ENCODE measurements at regions not wholly inside any gene's neighbourhood (a gene's known extent, or its start where the extent isn't known, plus 50 kb on each side); places are given as distances from the start of the nearest gene placed in this dataset.

DNA sequence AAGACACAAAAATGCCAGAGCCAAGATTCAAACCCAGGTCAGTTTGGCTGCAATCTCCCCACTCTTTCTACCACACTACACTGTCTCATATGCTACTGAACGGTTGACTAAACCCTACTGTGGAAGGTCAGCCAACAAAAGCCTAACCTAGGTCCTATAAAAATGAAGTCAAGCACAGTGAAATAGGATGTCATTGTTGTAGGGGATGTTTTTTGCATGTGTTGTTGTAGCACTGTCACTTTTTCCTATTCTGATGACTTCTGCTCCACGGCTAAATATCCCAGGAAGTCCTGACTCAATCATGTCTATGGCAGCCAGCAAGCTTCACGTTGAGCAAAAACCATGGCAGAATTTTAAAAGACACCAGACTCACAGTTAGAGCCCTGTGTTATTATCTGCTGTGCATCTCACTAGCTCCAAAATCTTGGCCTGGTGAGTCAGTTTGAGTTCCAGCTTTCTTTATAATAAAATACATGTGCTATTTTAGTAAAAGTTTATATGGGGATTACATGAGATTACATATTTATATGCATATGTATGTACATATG lies 322.1 kb upstream of the NT5E start:
- in situ Hi-C loops (cut with HindIII; ENCODE audit: low sequenced_read_pairs): no loop called here
- DNase-seq (ENCODE audit: low read depth): no peak
- TF ChIP-seq, protein P1, sequence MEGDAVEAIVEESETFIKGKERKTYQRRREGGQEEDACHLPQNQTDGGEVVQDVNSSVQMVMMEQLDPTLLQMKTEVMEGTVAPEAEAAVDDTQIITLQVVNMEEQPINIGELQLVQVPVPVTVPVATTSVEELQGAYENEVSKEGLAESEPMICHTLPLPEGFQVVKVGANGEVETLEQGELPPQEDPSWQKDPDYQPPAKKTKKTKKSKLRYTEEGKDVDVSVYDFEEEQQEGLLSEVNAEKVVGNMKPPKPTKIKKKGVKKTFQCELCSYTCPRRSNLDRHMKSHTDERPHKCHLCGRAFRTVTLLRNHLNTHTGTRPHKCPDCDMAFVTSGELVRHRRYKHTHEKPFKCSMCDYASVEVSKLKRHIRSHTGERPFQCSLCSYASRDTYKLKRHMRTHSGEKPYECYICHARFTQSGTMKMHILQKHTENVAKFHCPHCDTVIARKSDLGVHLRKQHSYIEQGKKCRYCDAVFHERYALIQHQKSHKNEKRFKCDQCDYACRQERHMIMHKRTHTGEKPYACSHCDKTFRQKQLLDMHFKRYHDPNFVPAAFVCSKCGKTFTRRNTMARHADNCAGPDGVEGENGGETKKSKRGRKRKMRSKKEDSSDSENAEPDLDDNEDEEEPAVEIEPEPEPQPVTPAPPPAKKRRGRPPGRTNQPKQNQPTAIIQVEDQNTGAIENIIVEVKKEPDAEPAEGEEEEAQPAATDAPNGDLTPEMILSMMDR (IDR thresholded peaks at IDR 0.05; ENCODE audit: low read depth, low read length, missing control alignments): no peak
- no peak overlapping the region for H3K4me3 ChIP-seq (ENCODE audit: low read depth, low read length)

DNA sequence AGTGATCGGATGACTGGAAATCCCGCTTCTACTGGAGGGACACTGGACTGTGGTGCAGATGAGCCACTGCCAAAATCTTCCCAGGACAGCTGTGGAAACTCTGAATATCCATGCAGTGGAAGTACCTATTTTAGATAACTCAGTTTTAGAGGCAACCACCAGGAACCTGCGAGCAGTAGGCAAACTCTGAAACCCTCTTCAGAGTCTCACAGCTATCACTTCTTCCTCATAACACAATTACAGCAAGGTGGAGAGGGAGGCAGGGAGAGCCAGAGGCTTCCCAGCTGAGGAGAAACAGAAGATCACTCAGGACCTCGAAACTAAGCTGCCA lies 322.8 kb upstream of the NT5E start:
- in situ Hi-C loops (cut with HindIII; ENCODE audit: low sequenced_read_pairs): no loop called here
- H3K4me3 ChIP-seq (ENCODE audit: low read depth, low read length): no peak overlapping the region
- TF ChIP-seq, protein P1 (IDR thresholded peaks at IDR 0.05; ENCODE audit: low read depth, low read length, missing control alignments): no peak
- no peak for DNase-seq (ENCODE audit: low read depth)

DNA sequence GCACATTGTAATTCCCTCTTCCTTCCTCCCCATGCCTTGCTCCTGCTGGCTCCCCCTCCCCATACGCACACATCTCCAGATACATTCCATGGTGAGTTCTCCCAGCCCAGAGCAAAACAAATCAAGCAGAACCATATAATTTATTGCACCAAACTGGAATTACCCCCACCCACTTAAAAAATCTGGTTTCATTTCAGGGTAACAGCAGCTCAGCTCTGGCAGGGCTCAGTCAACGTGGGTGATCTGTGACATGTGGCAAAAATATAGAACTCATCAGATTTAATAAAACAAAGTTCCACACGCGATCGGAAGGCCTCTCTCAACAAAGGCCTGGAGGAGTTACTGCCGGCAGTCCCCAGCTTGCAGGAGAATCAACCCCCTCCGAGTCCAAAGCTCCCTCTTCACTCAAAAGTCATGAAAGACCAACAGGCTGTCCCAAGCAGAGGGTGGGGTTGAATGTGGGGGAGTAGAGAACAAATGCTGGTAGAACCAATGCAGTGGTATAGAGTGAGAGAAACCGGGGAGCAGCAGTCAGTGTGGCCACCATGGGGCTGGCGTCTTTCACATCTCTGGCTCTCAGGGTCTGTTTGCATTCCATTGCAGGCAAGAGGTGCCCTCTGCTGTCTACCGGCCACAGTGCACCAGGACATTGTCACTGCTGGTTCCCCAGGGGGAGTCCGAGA lies 323.3 kb upstream of the NT5E start:
- in situ Hi-C loops (cut with HindIII; ENCODE audit: low sequenced_read_pairs): no loop called here
- TF ChIP-seq, protein P1 (IDR thresholded peaks at IDR 0.05; ENCODE audit: low read depth, low read length, missing control alignments): peak; percentile 72
- H3K4me3 ChIP-seq (ENCODE audit: low read depth, low read length): no peak overlapping the region
- no peak for DNase-seq (ENCODE audit: low read depth)

GRCh38 chr6:85125526-85125925 lies 324.4 kb upstream of the NT5E start:
- in situ Hi-C loops (cut with HindIII; ENCODE audit: low sequenced_read_pairs): no loop called here
- TF ChIP-seq, protein P1 (IDR thresholded peaks at IDR 0.05; ENCODE audit: low read depth, low read length, missing control alignments): no peak
- H3K4me3 ChIP-seq (ENCODE audit: low read depth, low read length): no peak overlapping the region
- no peak for DNase-seq (ENCODE audit: low read depth)

GRCh38 chr6:85124472-85125354 lies 325.2 kb upstream of the NT5E start:
- TF ChIP-seq, protein P1 (IDR thresholded peaks at IDR 0.05; ENCODE audit: low read depth, low read length, missing control alignments): no peak
- no peak overlapping the region for H3K4me3 ChIP-seq (ENCODE audit: low read depth, low read length)
- no peak for DNase-seq (ENCODE audit: low read depth)
- in situ Hi-C loops (cut with HindIII; ENCODE audit: low sequenced_read_pairs): no loop called here

DNA sequence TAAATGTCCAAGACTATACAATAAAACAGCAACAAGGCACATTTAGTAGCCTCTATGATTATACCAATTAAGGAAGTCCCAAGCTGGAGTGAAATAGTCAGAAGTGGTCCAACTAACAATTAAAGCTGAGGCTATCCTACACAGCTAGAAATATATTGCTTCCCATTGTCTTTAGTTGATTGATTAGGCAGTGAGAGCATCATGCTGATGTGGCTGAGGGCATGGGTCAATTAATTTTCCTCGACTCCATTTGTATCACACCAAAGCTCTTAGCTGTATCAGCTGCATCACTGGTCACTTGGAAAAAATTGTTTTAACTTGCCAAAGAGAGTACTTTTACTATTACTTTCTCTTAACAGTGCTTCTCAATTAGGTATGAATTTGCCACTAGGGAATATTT lies 328.7 kb upstream of the NT5E start:
- no peak for DNase-seq (ENCODE audit: low read depth)
- no peak overlapping the region for H3K4me3 ChIP-seq (ENCODE audit: low read depth, low read length)
- TF ChIP-seq, protein P1 (IDR thresholded peaks at IDR 0.05; ENCODE audit: low read depth, low read length, missing control alignments): no peak
- in situ Hi-C loops (cut with HindIII; ENCODE audit: low sequenced_read_pairs): no loop called here

All from astrocyte of the cerebellum (primary cell).